GM21390 (cell line): ENCODE measurements at regions not wholly inside any gene's neighbourhood (a gene's known extent, or its start where the extent isn't known, plus 50 kb on each side); places are given as distances from the start of the nearest gene placed in this dataset.
"Not testable (repeated sequence)": the region's sequence is repeated elsewhere in the genome, so short reads cannot be mapped to it uniquely, and the experiment has no call there.

Experiments used
- ATAC-seq: cut with Tn5 transposase; IDR thresholded peaks from one replicate; pipeline ENCODE4 v1.9.1; 2021; ENCODE audit not compliant: unreplicated experiment

- ATAC-seq, result not testable (repeated sequence)
These were observed 64.5 kb upstream of the HTR1E start for GRCh38 chr6:86872810-86873209.

GRCh38 chr6:86871681-86872080 lies 65.6 kb upstream of the HTR1E start:
- no peak for ATAC-seq

- no peak for ATAC-seq
These were observed 67.8 kb upstream of the HTR1E start for GRCh38 chr6:86869500-86869899.

- no peak for ATAC-seq
These were observed 77.8 kb upstream of the HTR1E start for GRCh38 chr6:86859513-86859912.

- no peak for ATAC-seq
These were observed 78.4 kb upstream of the HTR1E start for GRCh38 chr6:86858970-86859369.

- ATAC-seq, result no peak
These were observed 79.5 kb upstream of the HTR1E start for GRCh38 chr6:86857783-86858182.

GRCh38 chr6:86856937-86857563 lies 80.3 kb upstream of the HTR1E start:
- ATAC-seq, result peak; percentile 59

GRCh38 chr6:86856379-86856778 lies 80.9 kb upstream of the HTR1E start:
- no peak for ATAC-seq

- ATAC-seq, result no peak
These were observed 88.3 kb upstream of the HTR1E start for GRCh38 chr6:86848986-86849385.

- ATAC-seq, result no peak
These were observed 104.6 kb upstream of the HTR1E start for GRCh38 chr6:86832686-86833085.

GRCh38 chr6:86825436-86825835 lies 111.9 kb upstream of the HTR1E start:
- no peak for ATAC-seq

- no peak for ATAC-seq
These were observed 114.6 kb upstream of the HTR1E start for GRCh38 chr6:86822747-86823146.

GRCh38 chr6:86820750-86821149 lies 116.6 kb upstream of the HTR1E start:
- no peak for ATAC-seq

GRCh38 chr6:86793649-86794048 lies 143.7 kb upstream of the HTR1E start:
- ATAC-seq, result no peak

- no peak for ATAC-seq
These were observed 145.9 kb upstream of the HTR1E start for GRCh38 chr6:86791476-86791875.

GRCh38 chr6:86789779-86790411 lies 147.4 kb upstream of the HTR1E start:
- ATAC-seq, result no peak

GRCh38 chr6:86782328-86782727 lies 155.0 kb upstream of the HTR1E start:
- ATAC-seq, result no peak

GRCh38 chr6:86780923-86781322 lies 156.4 kb upstream of the HTR1E start:
- ATAC-seq, result no peak

GRCh38 chr6:86775893-86776292 lies 161.4 kb upstream of the HTR1E start:
- no peak for ATAC-seq

- no peak for ATAC-seq
These were observed 172.1 kb upstream of the HTR1E start for GRCh38 chr6:86765211-86765610.

- not testable (repeated sequence) for ATAC-seq
These were observed 177.4 kb upstream of the HTR1E start for GRCh38 chr6:86759953-86760352.

GRCh38 chr6:86756640-86757229 lies 180.6 kb upstream of the HTR1E start:
- ATAC-seq, result no peak

- ATAC-seq, result no peak
These were observed 193.3 kb upstream of the HTR1E start for GRCh38 chr6:86744048-86744447.
